Effector memory CD8-positive, alpha-beta T cell (primary cell): ENCODE measurements at regions not wholly inside any gene's neighbourhood (a gene's known extent, or its start where the extent isn't known, plus 50 kb on each side); places are given as distances from the start of the nearest gene placed in this dataset.
"Not testable (repeated sequence)": the region's sequence is repeated elsewhere in the genome, so short reads cannot be mapped to it uniquely, and the experiment has no call there.

Experiments used
- ATAC-seq: fragments of 150-1000 bp; cut with Tn5 transposase; replicated peaks from 2 replicates; pipeline ENCODE4 v1.10.0; 2021; ENCODE audit warnings: mild to moderate bottlenecking, moderate library complexity
- DNase-seq, 3 experiments: peaks; one replicate each; pipeline ENCODE4 v3.0.0; 2021
- H3K27ac Mint-ChIP-seq, 2 donors: one replicate each; pipeline ENCODE4 v1.8.0; 2022; ENCODE audit warnings: mild to moderate bottlenecking in 2 of 2, mixed read lengths in 2 of 2, moderate library complexity in 2 of 2
- H3K27me3 Mint-ChIP-seq, 2 donors: one replicate each; pipeline ENCODE4 v1.8.0; 2022; ENCODE audit warnings: mixed read lengths in 2 of 2
- H3K36me3 Mint-ChIP-seq: one replicate; pipeline ENCODE4 v1.8.0; 2022; ENCODE audit warnings: mild to moderate bottlenecking, moderate library complexity, mixed read lengths; ENCODE audit not compliant: insufficient read depth
- H3K4me1 Mint-ChIP-seq, 2 donors: one replicate each; pipeline ENCODE4 v1.8.0; 2022; ENCODE audit warnings: low read depth in 2 of 2, mixed read lengths in 2 of 2
- H3K4me3 Mint-ChIP-seq, 2 donors: one replicate each; pipeline ENCODE4 v1.8.0; 2022; ENCODE audit warnings: mild to moderate bottlenecking in 2 of 2, mixed read lengths in 2 of 2, moderate library complexity in 2 of 2
- H3K9me3 Mint-ChIP-seq, 2 donors: one replicate each; pipeline ENCODE4 v1.8.0; 2022; ENCODE audit warnings: mixed read lengths in 2 of 2

DNA sequence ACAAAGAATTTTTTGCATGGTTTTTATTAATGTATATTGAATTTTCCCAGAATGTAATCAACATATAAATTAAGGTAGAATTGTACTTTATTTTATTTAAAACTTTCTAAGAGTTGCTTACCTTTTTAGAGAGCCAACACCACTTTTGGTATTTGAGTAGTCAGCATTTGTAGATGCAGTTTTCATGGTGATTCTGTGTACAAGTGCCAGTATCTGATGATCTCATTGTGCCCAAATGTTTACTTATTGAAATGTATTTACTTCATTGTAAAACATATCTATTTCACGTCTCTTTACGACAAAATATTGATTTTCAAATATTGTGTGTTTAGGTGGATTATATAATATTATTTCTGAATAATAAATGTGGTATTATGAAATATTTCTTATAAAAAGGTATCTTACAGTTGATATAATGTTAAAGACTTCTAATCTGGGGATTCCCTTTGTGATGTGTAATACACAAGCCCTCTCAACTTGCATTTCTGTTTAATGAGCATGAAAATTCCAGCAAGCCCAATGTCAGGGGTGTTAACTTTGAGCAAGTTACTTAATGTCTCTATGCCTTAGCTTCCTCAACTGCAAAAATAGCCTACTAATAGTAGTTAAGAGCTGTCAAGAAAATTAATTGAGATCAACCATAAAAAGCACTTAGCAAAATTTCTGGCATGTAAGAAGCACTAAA is 141.8 kb upstream of the ZNF648 start:
- DNase-seq (no peak), ATAC-seq (no peak)
- Mint-ChIP-seq H3K4me1 (peaks cover 4 to 12% of the 10 kb centered on the region in 2 donors), H3K36me3 (no peaks in the 10 kb centered on the region), H3K9me3 (no peaks in the 10 kb centered on the region), H3K27me3 (peaks cover 0 to 5% of the 10 kb centered on the region in 2 donors), H3K27ac (no peak overlapping the region), H3K4me3 (no peak overlapping the region)

DNA sequence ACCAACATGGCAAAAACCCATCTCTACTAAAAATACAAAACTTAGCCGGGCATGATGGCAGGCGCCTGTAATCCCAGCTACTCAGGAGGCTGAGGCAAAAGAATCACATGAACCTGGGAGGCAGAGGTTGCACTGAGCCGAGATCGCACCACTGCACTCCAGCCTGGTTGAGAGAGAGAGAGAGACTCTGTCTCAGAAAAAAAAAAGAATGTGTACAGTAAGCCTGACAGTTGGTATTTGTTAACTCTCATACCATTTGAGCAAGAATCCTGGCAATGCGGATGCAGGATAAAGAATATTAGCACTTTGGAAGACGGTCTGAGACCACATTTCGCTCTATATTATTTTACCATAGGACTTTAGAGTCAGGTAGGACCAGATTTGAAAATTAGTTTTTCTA is 140.0 kb upstream of the ZNF648 start:
- H3K27ac Mint-ChIP-seq, DNase-seq, H3K36me3 Mint-ChIP-seq, ATAC-seq, H3K27me3 Mint-ChIP-seq, H3K4me1 Mint-ChIP-seq, H3K9me3 Mint-ChIP-seq, H3K4me3 Mint-ChIP-seq: not testable (repeated sequence)

DNA sequence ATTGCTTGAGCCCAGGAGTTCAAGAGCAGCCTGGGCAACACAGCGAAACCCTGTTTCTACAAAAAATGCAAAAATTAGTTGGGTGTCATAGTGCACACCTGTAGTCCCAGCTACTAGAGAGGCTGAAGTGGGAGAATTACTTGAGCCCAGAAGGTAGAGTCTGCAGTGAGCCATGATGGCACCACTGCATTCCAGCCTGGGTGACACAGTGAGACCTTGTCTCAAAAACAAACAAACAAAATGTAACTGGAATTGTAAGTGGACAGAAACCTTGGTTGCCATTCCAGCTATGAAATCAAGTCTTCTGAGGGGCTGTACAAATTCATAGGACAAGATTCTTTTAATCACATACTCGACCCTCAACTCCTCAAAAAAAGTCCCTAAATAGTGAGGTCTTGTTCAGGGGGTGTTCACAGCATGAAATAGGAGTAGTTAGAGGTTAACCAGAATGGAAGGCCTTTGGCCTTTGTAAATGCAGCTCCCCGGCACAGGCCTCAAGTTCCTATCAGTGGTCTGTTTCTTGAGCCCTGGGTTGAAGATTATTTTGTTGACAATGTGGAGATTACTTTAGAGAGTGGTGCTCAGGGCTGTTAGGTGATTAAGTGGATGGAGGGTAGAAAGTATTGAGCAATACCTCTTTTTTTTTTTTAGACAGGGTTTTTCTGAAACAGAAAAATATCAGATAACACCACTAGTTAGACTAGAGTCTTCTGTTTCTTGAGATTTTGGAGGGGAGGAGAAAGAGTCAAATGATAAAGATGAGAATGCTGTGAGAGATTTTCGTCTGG is 138.7 kb upstream of the ZNF648 start:
- no peaks in the 10 kb centered on the region for H3K36me3 Mint-ChIP-seq
- H3K4me3 Mint-ChIP-seq, result no peak overlapping the region
- H3K9me3 Mint-ChIP-seq, result no peaks in the 10 kb centered on the region
- no peak overlapping the region for H3K27ac Mint-ChIP-seq
- DNase-seq, result no peak
- ATAC-seq, result no peak
- H3K4me1 Mint-ChIP-seq, result no peaks in the 10 kb centered on the region
- H3K27me3 Mint-ChIP-seq, result peaks cover 0 to 5% of the 10 kb centered on the region in 2 donors

DNA sequence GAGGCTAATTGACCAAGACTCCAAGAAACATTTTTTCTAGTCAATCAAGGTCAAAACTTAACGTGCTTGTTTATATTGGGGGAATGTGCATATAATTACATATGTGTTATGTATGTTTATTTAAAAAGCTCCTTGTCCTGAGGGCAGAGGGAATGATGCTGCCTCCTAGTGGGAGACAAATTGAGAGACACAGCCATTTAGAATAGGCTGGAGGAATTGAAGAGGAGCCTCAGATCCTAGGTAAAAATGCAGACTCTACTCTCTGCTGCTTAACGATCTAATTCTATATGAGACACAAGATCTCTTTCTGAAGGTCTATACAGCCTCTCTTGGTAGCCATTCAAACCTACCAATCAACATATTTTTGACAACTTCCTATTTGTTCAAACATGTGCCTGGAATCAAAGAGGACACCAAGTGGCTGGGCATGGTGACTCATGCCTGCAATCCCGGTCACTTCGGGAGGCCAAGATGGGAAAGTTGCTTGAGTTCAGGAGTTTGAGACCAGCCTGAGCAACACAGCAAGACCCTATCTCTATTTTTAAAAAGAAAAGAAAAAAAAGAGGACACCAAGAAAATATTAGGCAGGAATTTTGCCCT is 136.6 kb upstream of the ZNF648 start:
- no peaks in the 10 kb centered on the region for H3K4me1 Mint-ChIP-seq
- no peak overlapping the region for H3K27ac Mint-ChIP-seq

DNA sequence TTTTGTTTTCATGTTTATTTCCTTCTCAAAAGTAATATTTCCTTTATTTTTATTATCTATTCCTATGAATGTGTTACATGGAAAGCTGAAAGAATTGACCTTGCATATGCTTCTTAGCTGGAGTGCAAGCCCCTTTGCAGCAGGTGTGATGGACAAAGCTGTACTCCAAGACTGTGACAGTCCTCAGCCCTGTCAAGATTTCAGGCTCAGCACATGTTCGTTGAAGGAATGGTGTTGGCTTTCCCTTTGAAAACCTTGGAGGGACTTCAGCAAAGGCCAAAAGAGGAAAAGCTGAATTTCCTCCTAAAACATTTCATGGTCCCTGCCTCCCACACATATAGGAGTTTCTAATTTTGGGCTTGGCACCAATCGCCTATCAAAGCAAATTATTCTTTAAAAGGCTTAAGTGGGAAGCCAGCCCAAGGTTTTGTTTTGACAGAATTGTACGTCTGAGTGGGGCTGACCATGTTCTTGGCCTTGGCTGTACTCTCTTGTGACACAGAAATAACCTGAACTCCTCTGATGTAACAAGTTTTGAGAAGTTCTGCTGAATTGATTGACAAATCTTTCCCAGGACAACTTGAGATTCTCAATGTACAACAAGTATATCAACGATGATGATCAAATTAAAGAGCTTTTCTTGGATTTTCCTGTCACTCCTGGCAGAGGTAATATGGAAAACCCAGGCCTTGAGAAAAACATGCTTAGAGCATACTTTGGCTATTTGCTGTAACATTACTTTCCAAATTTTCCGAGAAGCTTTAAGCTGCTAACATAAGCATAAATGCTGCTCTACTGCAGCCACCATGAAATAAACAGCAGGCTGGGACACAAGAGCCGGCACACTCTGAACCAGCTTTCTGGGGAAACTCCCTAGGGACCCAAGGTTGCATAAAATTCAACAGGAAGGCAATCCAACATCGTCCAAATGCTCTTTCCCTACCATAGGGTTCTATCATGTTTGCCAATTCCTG is 135.7 kb upstream of the ZNF648 start:
- Mint-ChIP-seq H3K9me3 (no peaks in the 10 kb centered on the region), H3K27ac (no peak overlapping the region), H3K4me1 (no peaks in the 10 kb centered on the region), H3K4me3 (no peak overlapping the region), H3K27me3 (peaks cover 0 to 6% of the 10 kb centered on the region in 2 donors), H3K36me3 (no peaks in the 10 kb centered on the region)
- ATAC-seq (no peak), DNase-seq (no peak)

More for the DNA sequence above, 136.6 kb upstream of the ZNF648 start:
- Mint-ChIP-seq H3K9me3 (no peaks in the 10 kb centered on the region), H3K36me3 (no peaks in the 10 kb centered on the region), H3K4me3 (no peak overlapping the region), H3K27me3 (peaks cover 0 to 5% of the 10 kb centered on the region in 2 donors)
- no peak for ATAC-seq
- DNase-seq, result no peak

DNA sequence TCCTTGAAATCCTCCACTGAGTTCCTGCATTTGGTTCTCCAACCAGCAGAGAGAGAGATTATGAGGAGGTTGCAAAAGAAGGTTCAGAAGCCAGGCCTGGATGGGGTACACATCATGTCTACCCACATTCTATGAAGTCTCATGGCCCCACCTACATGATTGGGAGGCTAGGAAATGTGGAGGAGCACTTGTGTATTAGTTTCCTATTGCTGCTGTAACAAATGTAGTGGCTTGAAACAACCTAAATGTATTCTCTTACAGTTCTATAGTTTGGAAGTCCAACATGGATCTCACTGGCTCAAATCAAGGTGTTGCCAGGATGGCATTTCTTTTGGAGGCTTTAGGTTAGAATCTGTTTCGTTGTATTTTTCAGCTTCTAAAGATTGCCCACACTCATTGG is 134.2 kb upstream of the ZNF648 start:
- no peaks in the 10 kb centered on the region for H3K4me1 Mint-ChIP-seq
- DNase-seq (no peak), ATAC-seq (no peak)
- peaks cover 6 to 16% of the 10 kb centered on the region in 2 donors for H3K27me3 Mint-ChIP-seq
- no peaks in the 10 kb centered on the region for H3K9me3 Mint-ChIP-seq
- no peak overlapping the region for H3K27ac Mint-ChIP-seq
- H3K4me3 Mint-ChIP-seq, result no peak overlapping the region
- H3K36me3 Mint-ChIP-seq, result no peaks in the 10 kb centered on the region

DNA sequence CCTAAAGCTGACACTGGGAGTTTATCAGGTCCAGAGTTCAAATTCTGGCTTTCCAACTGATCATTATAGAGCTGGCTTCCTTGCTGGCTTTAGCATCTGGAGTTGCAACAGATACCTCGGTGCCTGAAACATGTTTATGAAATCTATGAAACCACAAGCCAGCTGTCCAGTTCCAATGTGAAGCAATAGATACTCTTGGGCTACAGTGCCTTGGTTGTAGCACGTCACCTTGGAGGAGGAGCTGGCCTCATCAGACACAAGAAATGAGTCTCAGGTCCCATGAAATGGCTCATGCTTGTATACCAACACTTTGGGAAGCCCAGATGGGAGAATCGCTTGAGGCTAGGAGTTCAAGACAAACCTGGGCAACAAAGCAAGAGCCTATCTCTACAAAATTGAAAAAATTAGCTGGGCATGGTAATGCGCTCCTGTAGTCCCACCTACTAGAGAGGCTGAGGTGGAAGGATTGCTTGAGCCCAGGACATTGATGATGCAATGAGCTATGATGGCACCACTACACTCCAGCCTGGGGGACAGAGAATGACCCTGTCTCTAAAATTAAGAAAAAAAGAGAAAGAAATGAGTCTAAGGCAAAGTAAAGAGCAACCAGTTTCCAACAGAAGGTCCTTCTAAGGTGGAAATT is 132.5 kb upstream of the ZNF648 start:
- Mint-ChIP-seq H3K4me1 (no peaks in the 10 kb centered on the region), H3K9me3 (peaks cover 0 to 2% of the 10 kb centered on the region in 2 donors), H3K27me3 (peaks cover 6 to 21% of the 10 kb centered on the region in 2 donors), H3K27ac (no peak overlapping the region), H3K4me3 (no peak overlapping the region), H3K36me3 (no peaks in the 10 kb centered on the region)
- DNase-seq, result no peak
- ATAC-seq, result no peak

DNA sequence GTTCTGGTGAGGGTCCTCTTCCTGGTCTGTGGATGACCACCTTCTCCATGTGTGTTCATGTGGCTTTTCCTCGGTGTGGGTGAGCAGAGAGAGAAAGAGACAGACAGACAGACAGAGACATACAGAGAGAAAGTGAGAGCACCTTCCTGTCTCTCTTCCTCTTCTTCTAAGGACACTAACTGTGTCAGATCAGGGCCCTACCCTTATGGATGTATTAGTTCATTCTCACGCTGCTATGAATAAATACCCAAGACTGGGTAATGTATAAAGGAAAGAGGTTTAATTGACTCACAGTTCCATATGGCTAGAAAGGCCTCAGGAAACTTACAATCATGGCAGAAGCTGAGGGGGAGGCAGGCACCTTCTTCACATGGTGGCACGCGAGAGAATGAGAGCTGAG is 131.5 kb upstream of the ZNF648 start:
- no peak for ATAC-seq

DNA sequence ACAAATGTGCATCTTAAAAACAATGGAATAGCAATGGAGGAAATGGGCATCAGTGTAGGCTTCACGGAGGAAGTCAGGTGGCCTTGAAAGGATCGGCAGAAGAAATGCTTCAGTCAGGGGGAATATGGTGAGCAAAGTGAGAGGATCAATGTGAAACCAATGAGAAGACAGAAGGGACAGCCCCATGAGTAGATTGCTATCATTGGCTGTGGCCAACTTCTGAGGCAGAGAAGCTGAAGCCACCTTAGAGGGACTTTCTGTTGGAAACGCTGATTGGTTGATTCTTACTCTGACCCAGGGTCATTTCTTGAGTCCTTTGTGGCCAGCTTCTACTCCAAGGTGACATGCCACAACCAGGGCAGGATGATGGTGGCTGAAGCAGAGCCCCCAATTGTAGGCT is 130.7 kb upstream of the ZNF648 start:
- H3K4me3 Mint-ChIP-seq, result no peak overlapping the region
- H3K9me3 Mint-ChIP-seq, result peaks cover 0 to 2% of the 10 kb centered on the region in 2 donors
- no peaks in the 10 kb centered on the region for H3K36me3 Mint-ChIP-seq
- ATAC-seq, result no peak
- no peak for DNase-seq
- H3K27me3 Mint-ChIP-seq, result peaks cover 6 to 22% of the 10 kb centered on the region in 2 donors
- H3K4me1 Mint-ChIP-seq, result no peaks in the 10 kb centered on the region
- no peak overlapping the region for H3K27ac Mint-ChIP-seq

More for the DNA sequence above, 131.5 kb upstream of the ZNF648 start:
- Mint-ChIP-seq H3K36me3 (no peaks in the 10 kb centered on the region), H3K9me3 (peaks cover 0 to 2% of the 10 kb centered on the region in 2 donors), H3K27me3 (peaks cover 6 to 22% of the 10 kb centered on the region in 2 donors), H3K4me3 (no peak overlapping the region), H3K4me1 (no peaks in the 10 kb centered on the region), H3K27ac (peak overlapping the region in 1 of 2 donors; percentile 13)
- DNase-seq, result no peak

DNA sequence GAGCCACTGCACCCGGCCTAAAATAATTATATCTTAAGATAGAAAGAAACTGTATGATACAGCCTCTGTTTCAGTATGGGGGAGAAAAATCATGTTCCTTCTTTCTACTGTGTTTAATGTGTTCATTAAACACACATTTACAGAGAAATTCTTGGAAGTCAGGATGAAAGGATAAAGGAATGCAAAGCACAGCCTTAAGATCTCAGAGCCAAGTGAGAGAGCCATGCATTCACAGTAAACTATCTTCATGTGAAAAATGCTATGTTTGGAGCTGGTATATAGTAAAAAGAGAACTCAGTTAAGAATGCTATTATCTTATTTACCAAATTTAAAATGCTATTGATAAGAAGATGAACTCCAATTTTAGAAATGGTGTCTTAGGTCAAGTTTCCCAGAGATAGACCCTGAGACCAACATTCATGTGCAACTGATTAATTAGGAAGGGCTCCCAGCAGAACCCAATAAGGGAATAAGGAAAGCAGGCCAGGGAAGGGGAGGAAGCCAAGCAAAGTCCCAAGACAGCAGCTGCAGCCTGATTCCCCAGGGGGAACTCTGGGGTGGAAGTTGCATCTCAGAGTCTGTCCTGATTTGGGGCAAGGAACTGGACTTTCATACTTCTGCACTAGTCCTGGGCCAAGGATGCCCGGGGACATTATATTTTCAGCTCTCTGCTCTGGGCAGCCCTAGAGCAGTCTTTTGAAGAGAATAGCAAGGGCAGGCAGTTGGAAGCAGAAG is 130.0 kb upstream of the ZNF648 start:
- ATAC-seq (no peak), DNase-seq (no peak)
- Mint-ChIP-seq H3K9me3 (peaks cover 0 to 2% of the 10 kb centered on the region in 2 donors), H3K4me3 (no peak overlapping the region), H3K27me3 (peaks cover 6 to 22% of the 10 kb centered on the region in 2 donors), H3K27ac (no peak overlapping the region), H3K36me3 (no peaks in the 10 kb centered on the region), H3K4me1 (no peaks in the 10 kb centered on the region)

DNA sequence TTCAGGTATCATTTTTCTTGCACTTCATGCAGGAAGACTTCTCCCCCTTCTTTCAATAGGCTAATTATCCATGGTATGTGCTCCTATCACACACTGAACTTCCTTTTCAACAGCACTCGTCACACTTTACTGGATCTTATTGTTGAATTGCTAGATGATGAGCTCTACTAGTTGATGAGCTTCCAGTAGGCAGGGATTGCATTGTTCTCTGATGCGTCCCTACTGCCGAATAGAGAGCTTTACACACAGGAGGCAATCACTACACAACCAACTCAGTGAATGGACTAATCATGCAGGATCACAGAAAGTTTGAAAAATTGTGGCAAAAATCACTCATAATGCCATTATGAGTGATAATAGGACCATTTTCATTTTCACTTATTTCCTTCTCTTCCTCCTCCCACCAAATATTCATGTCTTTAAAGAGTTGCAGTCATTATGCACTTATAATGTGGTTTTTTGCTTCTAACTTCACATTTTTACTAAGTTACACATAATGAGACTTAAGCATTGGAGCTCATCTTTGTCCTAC is 128.1 kb upstream of the ZNF648 start:
- ATAC-seq (no peak), DNase-seq (no peak)
- Mint-ChIP-seq H3K9me3 (peaks cover 0 to 2% of the 10 kb centered on the region in 2 donors), H3K27me3 (peaks cover 6 to 22% of the 10 kb centered on the region in 2 donors), H3K27ac (no peak overlapping the region), H3K36me3 (no peaks in the 10 kb centered on the region), H3K4me1 (no peaks in the 10 kb centered on the region), H3K4me3 (no peak overlapping the region)

DNA sequence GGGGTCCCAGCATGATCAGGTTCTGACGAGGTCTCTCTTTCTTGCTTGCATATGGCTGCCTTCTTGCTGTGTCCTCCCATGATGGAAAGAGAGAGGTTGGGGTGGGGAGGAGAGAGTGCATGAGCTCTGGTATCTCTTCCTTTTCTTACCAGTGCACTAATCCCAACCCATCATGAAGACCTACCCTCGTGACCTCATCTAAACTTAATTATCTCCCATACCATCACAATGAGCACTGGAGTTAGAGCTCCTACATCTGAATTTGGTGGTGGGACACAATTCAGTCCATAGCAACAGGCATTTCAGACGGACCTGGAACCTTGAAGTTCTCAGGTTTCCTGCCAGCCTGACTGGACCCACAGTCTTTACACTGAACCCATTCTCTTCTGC is 125.2 kb upstream of the ZNF648 start:
- H3K9me3 Mint-ChIP-seq, result peaks cover 0 to 2% of the 10 kb centered on the region in 2 donors
- no peak overlapping the region for H3K27ac Mint-ChIP-seq
- H3K4me3 Mint-ChIP-seq, result no peak overlapping the region
- no peaks in the 10 kb centered on the region for H3K4me1 Mint-ChIP-seq
- H3K27me3 Mint-ChIP-seq, result peaks cover 2 to 20% of the 10 kb centered on the region in 2 donors
- DNase-seq (no peak), ATAC-seq (no peak)
- H3K36me3 Mint-ChIP-seq, result no peaks in the 10 kb centered on the region
